ENCODE measurements at regions not wholly inside any gene's neighbourhood (a gene's known extent, or its start where the extent isn't known, plus 50 kb on each side); places are given as distances from the start of the nearest gene placed in this dataset.

- TF ChIP-seq CTCF (IDR thresholded peaks at IDR 0.05): no peak
- TF ChIP-seq POLR2A (IDR thresholded peaks at IDR 0.05): no peak
Observed at GRCh38 chr1:219991511-219991810, 54.8 kb downstream of the EPRS1 start.

Data from esophagus squamous epithelium (tissue), 4 donors.